ENCODE measurements at regions not wholly inside any gene's neighbourhood (a gene's known extent, or its start where the extent isn't known, plus 50 kb on each side); places are given as distances from the start of the nearest gene placed in this dataset.

- DNase-seq: no peak
These were observed 434.0 kb downstream of the FOXO1 start for GRCh38 chr13:40232311-40233040.

GRCh38 chr13:40233731-40234195 is 432.7 kb downstream of the FOXO1 start:
- no peak for DNase-seq

- no peak for DNase-seq
These were observed 431.2 kb downstream of the FOXO1 start for GRCh38 chr13:40235160-40235796.

GRCh38 chr13:40236566-40237168 is 429.8 kb downstream of the FOXO1 start:
- DNase-seq: no peak

GRCh38 chr13:40238761-40239160 is 427.7 kb downstream of the FOXO1 start:
- DNase-seq: no peak

GRCh38 chr13:40240293-40240692 is 426.1 kb downstream of the FOXO1 start:
- DNase-seq: no peak

GRCh38 chr13:40241125-40241798 is 425.2 kb downstream of the FOXO1 start:
- DNase-seq: no peak

GRCh38 chr13:40243047-40243446 is 423.4 kb downstream of the FOXO1 start:
- DNase-seq: no peak

- DNase-seq: no peak
These were observed 422.5 kb downstream of the FOXO1 start for GRCh38 chr13:40243982-40244381.

- DNase-seq: no peak
These were observed 420.9 kb downstream of the FOXO1 start for GRCh38 chr13:40245567-40245966.

- no peak for DNase-seq
These were observed 418.6 kb downstream of the FOXO1 start for GRCh38 chr13:40247845-40248244.

- DNase-seq: no peak
These were observed 415.0 kb downstream of the FOXO1 start for GRCh38 chr13:40251343-40252032.

GRCh38 chr13:40252241-40252640 is 414.2 kb downstream of the FOXO1 start:
- no peak for DNase-seq

- no peak for DNase-seq
These were observed 413.8 kb downstream of the FOXO1 start for GRCh38 chr13:40252676-40253075.

- DNase-seq: no peak
These were observed 412.0 kb downstream of the FOXO1 start for GRCh38 chr13:40254394-40254793.

GRCh38 chr13:40255551-40255950 is 410.9 kb downstream of the FOXO1 start:
- DNase-seq: no peak

GRCh38 chr13:40259899-40260298 is 406.5 kb downstream of the FOXO1 start:
- DNase-seq: no peak

- no peak for DNase-seq
These were observed 405.1 kb downstream of the FOXO1 start for GRCh38 chr13:40261336-40261735.

GRCh38 chr13:40261947-40262346 is 404.5 kb downstream of the FOXO1 start:
- DNase-seq: no peak

GRCh38 chr13:40269086-40269485 is 397.4 kb downstream of the FOXO1 start:
- no peak for DNase-seq

GRCh38 chr13:40270726-40271125 is 395.7 kb downstream of the FOXO1 start:
- no peak for DNase-seq

GRCh38 chr13:40271271-40271885 is 395.1 kb downstream of the FOXO1 start:
- no peak for DNase-seq
